HEK293T (cell line): ENCODE measurements at regions not wholly inside any gene's neighbourhood (a gene's known extent, or its start where the extent isn't known, plus 50 kb on each side); places are given as distances from the start of the nearest gene placed in this dataset.

Experiments used
- ARNT ChIP-seq: fragments of 450-650 bp; IDR thresholded peaks from 2 replicates; pipeline ENCODE4 v1.6.1; 2017; ENCODE audit warnings: mild to moderate bottlenecking
- ELF4 ChIP-seq: fragments of 450-650 bp; IDR thresholded peaks from 2 replicates; pipeline ENCODE4 v1.6.1; 2017; ENCODE audit warnings: antibody characterized with exemption
- FOXA1 ChIP-seq: fragments of 450-650 bp; IDR thresholded peaks from 2 replicates; pipeline ENCODE4 v1.6.1; 2016; ENCODE audit warnings: mild to moderate bottlenecking
- FOXK2 ChIP-seq: fragments of 450-650 bp; IDR thresholded peaks from 2 replicates; pipeline ENCODE4 v1.6.1; 2016; ENCODE audit warnings: mild to moderate bottlenecking
- FOXM1 ChIP-seq: fragments of 450-650 bp; IDR thresholded peaks from 2 replicates; pipeline ENCODE4 v1.6.1; 2017; ENCODE audit warnings: mild to moderate bottlenecking, borderline replicate concordance
- LEF1 ChIP-seq: fragments of 450-650 bp; IDR thresholded peaks from 2 replicates; pipeline ENCODE4 v1.6.1; 2017; ENCODE audit warnings: mild to moderate bottlenecking, borderline replicate concordance
- PKNOX1 ChIP-seq: fragments of 450-650 bp; IDR thresholded peaks from 2 replicates; pipeline ENCODE4 v1.6.1; 2016
- SP1 ChIP-seq: fragments of 450-650 bp; IDR thresholded peaks from 2 replicates; pipeline ENCODE4 v1.6.1; 2017
- SUZ12 ChIP-seq: fragments of 450-650 bp; IDR thresholded peaks from 2 replicates; pipeline ENCODE4 v1.6.1; 2016; ENCODE audit warnings: mild to moderate bottlenecking
- ZNF384 ChIP-seq: fragments of 450-650 bp; IDR thresholded peaks from 2 replicates; pipeline ENCODE4 v1.6.1; 2016

GRCh38 chr2:131645177-131645765 is 117.6 kb downstream of the CCDC74A start:
- TF ChIP-seq FOXK2 (no peak), FOXM1 (no peak), PKNOX1 (no peak), SP1 (no peak), ELF4 (no peak), ZNF384 (no peak), SUZ12 (no peak), ARNT (no peak), FOXA1 (no peak), LEF1 (no peak)
